AML-193 (cell line): ENCODE measurements at regions not wholly inside any gene's neighbourhood (a gene's known extent, or its start where the extent isn't known, plus 50 kb on each side); places are given as distances from the start of the nearest gene placed in this dataset.

Source experiments
- DNase-seq, 2 experiments: peaks; one replicate each; lab custom pipeline; 2025; lab: John Stamatoyannopoulos, UW

DNA sequence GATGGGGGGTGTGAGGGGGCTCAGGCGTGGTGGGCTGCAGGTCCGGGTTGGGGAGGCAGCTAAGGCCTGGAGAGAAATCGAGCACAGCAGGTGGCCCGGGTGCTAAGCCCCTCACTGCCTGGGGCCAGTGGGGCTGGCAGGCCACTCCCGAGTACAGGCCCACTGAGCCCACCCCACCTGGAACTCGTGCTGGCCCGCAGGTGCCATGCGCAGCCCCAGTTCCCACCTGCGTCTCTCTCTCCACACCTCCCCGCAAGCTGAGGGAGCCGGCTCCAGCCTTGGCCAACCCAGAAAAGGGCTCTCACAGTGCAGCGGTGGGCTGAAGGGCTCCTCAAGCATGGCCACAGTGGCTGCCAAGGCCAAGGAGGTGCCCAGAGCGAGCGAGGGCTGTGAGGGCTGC lies 1047.1 kb upstream of the ADGRL4 start:
- no peak for DNase-seq

DNA sequence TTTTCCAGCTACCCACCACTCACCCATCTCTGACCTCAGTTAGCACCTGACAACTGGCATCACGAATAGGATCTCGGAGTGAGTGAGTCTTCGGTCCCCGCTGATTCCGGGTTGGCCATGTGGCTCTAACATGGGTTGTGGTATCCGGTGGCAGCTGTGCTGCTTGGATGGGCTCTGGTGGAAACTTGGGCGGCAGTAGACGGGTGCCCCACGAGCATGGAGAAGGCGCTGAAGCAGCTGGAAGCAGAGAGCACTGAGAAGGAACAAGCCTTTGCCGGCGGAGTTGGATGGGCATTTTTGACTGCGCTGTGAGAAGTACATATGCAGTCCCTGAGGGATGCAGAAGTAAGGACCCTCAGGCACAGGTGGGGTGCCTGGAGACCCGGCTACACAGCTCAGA lies 1044.0 kb upstream of the ADGRL4 start:
- DNase-seq, result no peak

- DNase-seq, result no peak
Observed at GRCh38 chr1:80050085-80050484, 1043.6 kb upstream of the ADGRL4 start.

DNA sequence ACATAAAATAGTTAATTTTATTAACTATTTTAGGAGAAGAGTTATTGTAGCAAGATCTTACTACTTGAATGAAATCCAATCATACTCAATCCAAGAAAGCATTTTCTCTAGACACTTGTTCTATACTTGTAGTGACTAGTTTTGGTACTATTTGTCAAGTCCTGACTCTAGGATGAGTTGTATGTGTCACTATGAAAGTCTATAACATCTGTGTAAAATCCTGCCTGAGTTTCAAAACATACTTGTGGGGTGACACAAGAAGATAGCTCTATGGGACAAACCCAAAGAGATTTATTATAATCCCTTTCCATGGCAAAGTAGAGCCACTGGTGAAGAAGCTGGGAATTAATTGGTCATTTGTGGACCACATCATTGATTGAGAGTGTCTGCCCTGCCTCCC lies 1042.2 kb upstream of the ADGRL4 start:
- no peak for DNase-seq

DNA sequence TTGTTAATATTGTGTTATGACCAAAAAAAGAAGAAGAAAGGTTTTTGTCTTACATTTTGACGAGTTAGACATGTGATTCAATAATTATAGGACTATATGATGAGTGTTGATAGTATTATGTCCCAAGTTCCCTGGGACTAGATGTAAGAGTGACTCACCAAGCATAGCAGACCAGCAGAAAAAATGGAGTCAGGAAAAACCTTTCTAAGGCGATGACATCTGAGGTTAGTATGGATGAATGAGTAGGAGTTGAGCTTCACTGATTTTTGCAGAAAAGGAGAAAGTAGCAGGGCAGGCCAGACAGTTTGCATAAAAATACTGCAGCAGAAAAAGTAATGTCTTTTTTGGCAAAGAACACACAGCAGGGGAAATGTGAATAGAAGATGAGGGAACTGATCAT lies 1041.3 kb upstream of the ADGRL4 start:
- no peak for DNase-seq

DNA sequence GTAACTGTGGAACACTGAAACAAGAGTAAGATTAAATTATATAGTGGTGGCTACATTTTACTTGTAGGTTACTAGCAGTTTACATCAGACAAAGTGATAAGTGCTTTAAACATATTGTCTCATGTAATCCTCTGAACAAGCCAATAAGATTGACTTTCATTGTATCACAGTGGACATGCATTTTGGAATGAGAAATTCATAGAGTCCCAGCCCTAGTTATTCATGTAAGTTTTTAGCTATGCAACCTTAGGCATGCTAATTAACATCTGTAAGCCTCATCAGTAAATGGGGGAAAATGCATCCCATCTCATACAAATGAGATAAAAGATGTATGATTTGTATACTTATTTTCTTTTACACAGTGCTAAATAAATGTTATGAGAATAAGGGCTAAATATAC lies 1038.1 kb upstream of the ADGRL4 start:
- DNase-seq, result no peak

DNA sequence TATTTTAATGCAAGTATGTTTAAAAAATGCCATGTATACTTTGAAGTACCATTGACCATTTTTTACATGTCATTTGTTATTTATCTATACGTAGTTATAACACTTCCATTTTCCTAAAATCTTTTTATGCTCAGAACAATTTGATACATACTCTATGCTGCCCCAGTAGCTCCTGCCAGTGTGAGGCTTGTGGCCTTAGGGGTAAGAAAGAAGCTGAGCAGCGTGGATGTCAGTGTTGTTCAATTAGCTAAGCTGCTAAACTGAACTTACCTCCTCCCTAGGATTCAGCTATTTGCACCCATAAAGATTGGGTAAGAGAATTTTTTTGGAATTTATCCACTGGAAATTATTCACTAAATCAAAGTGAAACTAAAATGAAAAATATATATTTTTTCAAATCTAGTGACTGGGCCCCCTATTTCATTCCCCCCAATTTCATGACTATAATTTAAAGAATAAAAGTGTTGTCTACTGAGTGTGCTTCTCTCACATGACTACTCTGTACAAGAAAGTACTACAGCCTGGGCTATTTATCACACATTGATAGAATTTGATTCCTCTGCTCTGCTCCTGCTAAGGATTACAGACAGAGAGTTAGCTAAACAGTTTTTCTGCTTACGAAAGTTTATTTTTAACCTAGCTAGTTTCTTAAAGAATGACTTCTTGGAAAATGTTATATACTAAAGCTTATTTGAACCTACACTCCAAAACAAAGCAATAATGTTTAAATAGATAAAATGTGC lies 1030.3 kb upstream of the ADGRL4 start:
- DNase-seq, result no peak

- no peak for DNase-seq
Observed at GRCh38 chr1:80023358-80023757, 1016.8 kb upstream of the ADGRL4 start.

DNA sequence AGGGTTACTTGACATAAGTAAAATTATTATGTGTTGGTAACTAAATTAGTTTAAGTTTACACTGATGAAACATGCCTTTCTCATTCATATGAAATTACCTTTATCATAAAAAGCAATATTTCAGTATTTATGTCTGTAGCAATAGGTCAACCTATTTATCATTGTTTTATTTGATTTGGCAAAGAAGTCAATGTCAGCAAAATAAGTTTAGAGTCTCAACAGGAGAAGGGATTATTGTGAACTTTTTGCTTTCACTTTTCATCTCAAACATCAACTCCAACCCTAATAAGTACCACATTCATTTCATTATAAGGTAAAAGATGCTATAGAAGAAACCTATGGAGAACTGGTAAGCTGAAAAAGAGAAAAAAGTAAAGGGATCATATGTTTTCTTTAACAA lies 1015.4 kb upstream of the ADGRL4 start:
- DNase-seq, result no peak

- DNase-seq, result no peak
Observed at GRCh38 chr1:80018348-80018747, 1011.8 kb upstream of the ADGRL4 start.

DNA sequence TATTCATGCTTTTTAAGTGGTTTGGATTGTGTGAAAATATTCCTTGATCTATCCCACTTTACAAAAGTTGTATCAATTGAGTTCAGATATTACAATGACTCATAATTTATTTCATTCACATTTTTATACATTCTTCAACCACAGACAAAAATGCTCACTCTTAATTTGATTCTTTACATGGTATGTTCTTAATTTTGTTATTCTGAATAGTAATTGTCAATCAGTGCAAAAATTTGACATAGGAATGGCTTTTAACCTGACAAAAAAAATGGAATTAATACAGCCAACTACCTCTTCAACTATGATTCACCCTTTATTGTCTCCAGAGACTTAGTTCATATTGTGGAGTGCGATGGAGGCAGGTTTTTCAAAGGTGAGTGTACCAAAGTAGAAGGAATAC lies 1002.4 kb upstream of the ADGRL4 start:
- no peak for DNase-seq

- no peak for DNase-seq
Observed at GRCh38 chr1:80003250-80003649, 996.7 kb upstream of the ADGRL4 start.

GRCh38 chr1:79988401-79988800 lies 981.9 kb upstream of the ADGRL4 start:
- DNase-seq, result no peak

DNA sequence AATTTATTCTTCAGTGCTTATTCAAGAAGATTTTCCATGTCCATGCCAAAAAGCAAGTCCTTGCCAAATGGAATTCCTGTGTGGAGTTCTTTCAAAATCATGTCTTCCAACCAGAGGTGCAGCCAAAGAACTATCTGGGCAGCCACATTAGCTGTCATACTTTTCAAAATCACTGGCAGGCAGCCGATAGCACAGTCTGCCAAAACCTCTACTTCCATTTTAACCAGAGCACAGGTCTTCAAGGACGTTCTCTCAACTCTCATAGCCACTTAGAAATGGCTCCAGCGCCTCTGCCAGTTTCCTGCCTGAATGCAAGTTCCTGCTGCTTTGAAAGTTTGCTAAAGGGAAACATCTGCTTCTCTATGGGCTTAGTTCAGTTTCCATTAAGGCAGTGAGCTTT lies 975.7 kb upstream of the ADGRL4 start:
- no peak for DNase-seq

GRCh38 chr1:79981481-79981880 lies 975.0 kb upstream of the ADGRL4 start:
- DNase-seq, result no peak

DNA sequence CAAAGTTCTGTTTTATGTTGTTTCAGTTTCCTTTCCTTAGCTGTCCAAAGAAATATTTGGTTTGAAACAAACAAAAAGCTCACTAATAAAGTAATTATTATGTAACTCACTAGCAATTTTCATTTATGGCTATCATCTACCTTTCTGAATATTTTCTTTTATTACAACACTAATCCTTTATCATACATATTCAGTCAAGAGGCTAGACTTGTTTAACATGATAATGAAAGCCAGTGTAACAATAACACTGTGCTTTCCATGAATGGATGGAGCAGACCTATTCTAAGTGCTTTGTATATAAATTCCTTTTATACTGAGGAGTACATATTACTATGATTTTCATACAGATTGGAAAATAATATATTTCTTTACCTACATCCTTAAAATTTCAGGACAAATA lies 972.8 kb upstream of the ADGRL4 start:
- DNase-seq, result no peak

DNA sequence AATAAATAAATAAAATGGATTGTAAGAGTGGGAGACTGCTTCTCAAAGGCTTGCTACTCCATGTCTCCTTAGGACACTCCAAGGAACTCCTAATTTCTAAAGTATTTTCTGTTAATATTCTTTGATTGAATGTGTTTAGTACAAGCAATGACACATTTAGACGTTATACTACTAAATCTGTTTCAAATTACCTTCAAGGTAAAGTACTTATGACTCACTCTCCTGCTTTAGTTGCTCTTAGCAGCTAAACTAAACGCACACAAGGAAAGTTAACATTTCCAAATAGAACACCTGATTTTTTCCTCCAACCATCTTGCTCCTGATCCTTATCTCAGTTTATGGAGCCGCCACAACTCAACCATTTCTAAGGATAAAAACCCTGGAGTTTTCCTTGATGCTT lies 969.8 kb upstream of the ADGRL4 start:
- DNase-seq, result no peak

GRCh38 chr1:79974659-79975058 lies 968.1 kb upstream of the ADGRL4 start:
- DNase-seq, result no peak

GRCh38 chr1:79969886-79970285 lies 963.4 kb upstream of the ADGRL4 start:
- DNase-seq, result no peak

DNA sequence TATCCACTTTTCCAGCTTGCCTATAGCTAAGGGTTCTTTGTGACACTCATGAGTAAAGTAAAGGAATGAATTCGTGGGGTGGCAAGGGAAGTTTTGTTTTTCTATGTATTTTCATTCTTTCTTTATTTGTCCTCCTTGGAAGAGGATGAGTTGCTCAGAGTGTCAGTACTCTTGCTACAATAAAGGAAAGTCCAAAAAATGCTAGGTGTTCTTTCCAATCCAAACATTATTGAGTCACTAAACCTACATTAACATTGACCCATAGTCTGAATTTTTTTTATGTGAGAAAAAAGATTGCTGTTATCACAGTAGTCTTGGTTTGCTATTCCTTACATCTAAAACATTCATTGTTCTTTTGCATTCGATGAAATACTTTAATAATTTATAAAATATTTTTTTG lies 959.9 kb upstream of the ADGRL4 start:
- no peak for DNase-seq

DNA sequence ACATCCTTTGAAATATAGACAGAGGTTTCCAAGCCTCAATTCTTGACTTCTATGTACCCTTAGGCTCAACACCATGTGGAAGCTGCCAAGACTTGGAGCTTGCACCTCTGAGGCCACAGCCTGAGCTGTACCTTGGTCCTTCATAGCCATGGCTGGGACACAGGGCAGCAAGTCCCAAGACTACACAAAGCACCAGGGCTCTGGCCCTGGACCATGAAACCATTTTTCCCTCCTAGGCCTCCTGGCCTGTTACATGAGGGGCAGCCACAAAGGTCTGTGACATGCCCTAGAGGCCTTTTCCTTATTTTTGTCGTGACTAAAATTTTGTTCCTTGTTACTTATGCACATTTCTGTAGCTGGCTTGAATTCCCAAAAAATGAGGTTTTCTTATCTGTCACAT lies 953.1 kb upstream of the ADGRL4 start:
- no peak for DNase-seq

DNA sequence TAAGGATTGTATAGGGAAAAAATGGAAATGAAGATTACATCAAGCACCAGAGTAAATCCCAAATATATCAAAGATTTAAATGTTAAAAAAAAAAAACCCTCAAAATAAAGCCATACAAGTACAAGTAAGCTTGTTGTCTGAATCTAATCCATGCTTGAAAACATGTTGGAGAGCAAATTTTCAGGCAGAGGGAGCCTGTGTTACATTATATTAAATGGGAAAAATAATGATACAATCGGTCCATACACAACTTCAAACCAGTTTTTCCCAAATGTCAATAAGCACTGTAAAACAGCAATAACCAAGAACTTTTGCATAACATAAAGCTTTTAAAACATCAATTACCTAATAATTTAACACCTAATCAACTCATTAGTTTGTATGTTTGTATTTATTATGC lies 949.4 kb upstream of the ADGRL4 start:
- no peak for DNase-seq

- no peak for DNase-seq
Observed at GRCh38 chr1:79950511-79950910, 944.0 kb upstream of the ADGRL4 start.

- DNase-seq, result no peak
Observed at GRCh38 chr1:79945391-79945790, 938.9 kb upstream of the ADGRL4 start.

DNA sequence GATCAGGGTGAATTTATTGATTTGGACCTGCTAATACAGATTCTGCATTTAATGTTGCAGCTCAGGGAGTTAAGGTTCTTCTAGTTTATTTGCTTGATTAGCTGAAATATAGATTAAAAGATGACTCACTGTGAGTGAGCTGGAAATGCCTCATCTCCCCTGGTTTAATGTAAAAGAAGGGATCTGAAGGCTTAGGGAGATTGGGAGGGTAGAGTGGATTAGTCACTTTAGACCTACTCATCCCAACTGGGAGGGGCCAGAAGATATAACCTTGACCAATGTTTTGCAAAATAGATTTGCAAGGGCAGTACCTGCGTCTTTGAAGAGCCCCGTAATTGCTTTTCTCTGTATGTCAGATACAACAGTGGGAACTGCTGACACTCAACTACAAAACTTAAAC lies 922.8 kb upstream of the ADGRL4 start:
- DNase-seq, result no peak
